NCI-H1694 (cell line): ENCODE measurements at regions not wholly inside any gene's neighbourhood (a gene's known extent, or its start where the extent isn't known, plus 50 kb on each side); places are given as distances from the start of the nearest gene placed in this dataset.
"Not testable (repeated sequence)": the region's sequence is repeated elsewhere in the genome, so short reads cannot be mapped to it uniquely, and the experiment has no call there.

Source experiments
- DNase-seq: peaks from one replicate; lab custom pipeline; 2025; lab: John Stamatoyannopoulos, UW

GRCh38 chr6:169014211-169015197, 239.1 kb downstream of the THBS2 start:
- no peak for DNase-seq

- DNase-seq, result no peak
Measured at GRCh38 chr6:169009628-169010027, 244.0 kb downstream of the THBS2 start.

GRCh38 chr6:169008641-169009257, 244.9 kb downstream of the THBS2 start:
- DNase-seq, result no peak

GRCh38 chr6:169005166-169005565, 248.5 kb downstream of the THBS2 start:
- no peak for DNase-seq

- DNase-seq, result no peak
Measured at GRCh38 chr6:169000022-169000421, 253.6 kb downstream of the THBS2 start.

- no peak for DNase-seq
Measured at GRCh38 chr6:168999392-168999791, 254.3 kb downstream of the THBS2 start.

GRCh38 chr6:168996356-168996625, 257.4 kb downstream of the THBS2 start:
- DNase-seq, result no peak

GRCh38 chr6:168995526-168996355, 257.9 kb downstream of the THBS2 start:
- no peak for DNase-seq

- DNase-seq, result no peak
Measured at GRCh38 chr6:168994956-168995355, 258.7 kb downstream of the THBS2 start.

- no peak for DNase-seq
Measured at GRCh38 chr6:168992446-168993144, 261.1 kb downstream of the THBS2 start.

GRCh38 chr6:168991695-168992094, 262.0 kb downstream of the THBS2 start:
- not testable (repeated sequence) for DNase-seq

- DNase-seq, result no peak
Measured at GRCh38 chr6:168990019-168990751, 263.5 kb downstream of the THBS2 start.

- DNase-seq, result no peak
Measured at GRCh38 chr6:168989421-168989820, 264.2 kb downstream of the THBS2 start.

GRCh38 chr6:168988801-168989200, 264.8 kb downstream of the THBS2 start:
- no peak for DNase-seq

GRCh38 chr6:168988280-168988679, 265.4 kb downstream of the THBS2 start:
- DNase-seq, result no peak

- no peak for DNase-seq
Measured at GRCh38 chr6:168985705-168986104, 267.9 kb downstream of the THBS2 start.

- DNase-seq, result no peak
Measured at GRCh38 chr6:168983925-168984324, 269.7 kb downstream of the THBS2 start.

GRCh38 chr6:168981187-168981586, 272.5 kb downstream of the THBS2 start:
- no peak for DNase-seq

GRCh38 chr6:168979254-168979653, 274.4 kb downstream of the THBS2 start:
- DNase-seq, result no peak

GRCh38 chr6:168972128-168972527, 281.5 kb downstream of the THBS2 start:
- no peak for DNase-seq

GRCh38 chr6:168971549-168971948, 282.1 kb downstream of the THBS2 start:
- no peak for DNase-seq
